DOHH2 (cell line): ENCODE measurements at regions not wholly inside any gene's neighbourhood (a gene's known extent, or its start where the extent isn't known, plus 50 kb on each side); places are given as distances from the start of the nearest gene placed in this dataset.

ENCODE experiments used
- H3F3A ChIP-seq: fragments of 200-600 bp; sonication (generic), shearing (Covaris generic); 2 replicates; pipeline ENCODE4 v1.6.0; 2016; ENCODE audit warnings: antibody characterized with exemption, mild to moderate bottlenecking; ENCODE audit not compliant: control insufficient read depth, insufficient read depth
- H3K27ac ChIP-seq: fragments of 200-600 bp; sonication (generic); 2 replicates; pipeline ENCODE4 v1.5.1; 2014; ENCODE audit warnings: low read depth, mild to moderate bottlenecking, low read length, moderate library complexity
- H3K27me3 ChIP-seq: fragments of 200-600 bp; sonication (generic); 2 replicates; pipeline ENCODE4 v1.6.1; 2014; ENCODE audit warnings: mild to moderate bottlenecking, low read length, mixed read lengths; ENCODE audit not compliant: control insufficient read depth
- H3K36me3 ChIP-seq: fragments of 200-600 bp; sonication (generic); 2 replicates; pipeline ENCODE4 v1.6.1; 2014; ENCODE audit warnings: mild to moderate bottlenecking, low read length, moderate library complexity, mixed read lengths; ENCODE audit not compliant: control insufficient read depth
- H3K4me1 ChIP-seq: fragments of 200-600 bp; sonication (generic); 2 replicates; pipeline ENCODE4 v1.6.1; 2014; ENCODE audit warnings: mild to moderate bottlenecking, low read length, mixed read lengths; ENCODE audit not compliant: control insufficient read depth
- H3K4me2 ChIP-seq: fragments of 200-600 bp; sonication (generic); 2 replicates; pipeline ENCODE4 v1.6.0; 2014; ENCODE audit warnings: mild to moderate bottlenecking, low read length, moderate library complexity
- H3K4me3 ChIP-seq: fragments of 200-600 bp; sonication (generic); 2 replicates; pipeline ENCODE4 v1.5.1; 2014; ENCODE audit warnings: mild to moderate bottlenecking, low read length, mixed read lengths
- H3K79me2 ChIP-seq: fragments of 200-600 bp; sonication (generic); 2 replicates; pipeline ENCODE4 v1.6.1; 2014; ENCODE audit warnings: mild to moderate bottlenecking, low read length, mixed read lengths; ENCODE audit not compliant: control insufficient read depth
- H3K9me2 ChIP-seq: fragments of 200-600 bp; sonication (generic); replicated peaks from 2 replicates; pipeline ENCODE4 v1.6.1; 2014; ENCODE audit warnings: mild to moderate bottlenecking, low read length, mixed read lengths; ENCODE audit not compliant: control insufficient read depth
- H3K9me3 ChIP-seq: fragments of 200-600 bp; sonication (generic); 2 replicates; pipeline ENCODE4 v1.6.1; 2014; ENCODE audit warnings: antibody characterized with exemption, low read length, mixed read lengths; ENCODE audit not compliant: control insufficient read depth, insufficient read depth
- H4K20me1 ChIP-seq: fragments of 200-600 bp; sonication (generic); 2 replicates; pipeline ENCODE4 v1.6.0; 2014; ENCODE audit warnings: low read depth, mild to moderate bottlenecking, antibody characterized with exemption, low read length, moderate library complexity; ENCODE audit not compliant: control insufficient read depth, insufficient read depth
- CTCF ChIP-seq: fragments of 200-600 bp; sonication (generic); IDR thresholded peaks from one replicate; pipeline ENCODE4 v1.5.1; 2014; ENCODE audit warnings: antibody characterized with exemption, mild to moderate bottlenecking, low read depth, low read length; ENCODE audit not compliant: poor library complexity, severe bottlenecking
- EZH2phosphoT487 ChIP-seq: fragments of 200-600 bp; sonication (generic); IDR thresholded peaks from 2 replicates; pipeline ENCODE4 v1.6.1; 2017; ENCODE audit warnings: borderline replicate concordance, mild to moderate bottlenecking, antibody characterized with exemption, low read length, moderate library complexity, mixed read lengths

- H3K4me1 ChIP-seq: no peaks in the 10 kb centered on the region
- TF ChIP-seq EZH2phosphoT487 (no peak), CTCF (no peak)
- H3F3A ChIP-seq: no peaks in the 10 kb centered on the region
- H3K4me2 ChIP-seq: no peak overlapping the region
- no peaks in the 10 kb centered on the region for H3K36me3 ChIP-seq
- H3K9me2 ChIP-seq: no peaks in the 10 kb centered on the region
- H3K27me3 ChIP-seq: no peaks in the 10 kb centered on the region
- no peaks in the 10 kb centered on the region for H3K79me2 ChIP-seq
- no peaks in the 10 kb centered on the region for H4K20me1 ChIP-seq
- no peak overlapping the region for H3K27ac ChIP-seq
- no peak overlapping the region for H3K4me3 ChIP-seq
- no peaks in the 10 kb centered on the region for H3K9me3 ChIP-seq
These were observed 85.5 kb downstream of the ADCYAP1 start for GRCh38 chr18:990197-990596.

DNA sequence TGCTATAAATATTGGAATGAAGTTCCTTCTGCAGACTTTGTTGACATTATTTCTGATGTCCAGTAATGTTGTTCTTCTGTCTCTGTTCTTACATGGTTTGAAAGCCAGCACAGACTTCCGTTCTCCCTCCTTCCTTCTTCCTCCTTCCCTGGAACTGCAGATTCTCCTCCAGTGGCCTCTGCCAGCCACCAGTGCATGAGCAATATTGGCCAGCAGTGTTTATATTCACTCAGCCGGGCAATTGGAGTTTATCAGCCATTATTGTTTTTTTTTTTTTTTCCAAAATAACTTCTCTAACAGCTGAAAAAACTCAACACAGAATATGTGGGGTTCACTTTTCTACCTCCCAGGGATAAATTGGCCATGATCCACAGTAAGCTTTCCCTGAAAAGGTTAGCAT is 86.8 kb downstream of the ADCYAP1 start:
- Histone ChIP-seq H4K20me1 (no peaks in the 10 kb centered on the region), H3K9me3 (no peaks in the 10 kb centered on the region), H3K4me1 (no peaks in the 10 kb centered on the region), H3K9me2 (no peaks in the 10 kb centered on the region), H3K4me2 (no peak overlapping the region), H3K4me3 (no peak overlapping the region), H3K27me3 (no peaks in the 10 kb centered on the region), H3K27ac (no peak overlapping the region), H3K36me3 (no peaks in the 10 kb centered on the region), H3F3A (no peaks in the 10 kb centered on the region), H3K79me2 (no peaks in the 10 kb centered on the region)
- TF ChIP-seq CTCF (no peak), EZH2phosphoT487 (no peak)

GRCh38 chr18:993560-993959 is 88.9 kb downstream of the ADCYAP1 start:
- Histone ChIP-seq H3K9me3 (no peaks in the 10 kb centered on the region), H3K9me2 (no peaks in the 10 kb centered on the region), H3K36me3 (no peaks in the 10 kb centered on the region), H3K27ac (no peak overlapping the region), H3K4me2 (no peak overlapping the region), H3K4me1 (no peaks in the 10 kb centered on the region), H4K20me1 (no peaks in the 10 kb centered on the region), H3K27me3 (no peaks in the 10 kb centered on the region), H3K79me2 (no peaks in the 10 kb centered on the region), H3K4me3 (no peak overlapping the region), H3F3A (no peaks in the 10 kb centered on the region)
- TF ChIP-seq EZH2phosphoT487: no peak
- no peak for TF ChIP-seq CTCF

DNA sequence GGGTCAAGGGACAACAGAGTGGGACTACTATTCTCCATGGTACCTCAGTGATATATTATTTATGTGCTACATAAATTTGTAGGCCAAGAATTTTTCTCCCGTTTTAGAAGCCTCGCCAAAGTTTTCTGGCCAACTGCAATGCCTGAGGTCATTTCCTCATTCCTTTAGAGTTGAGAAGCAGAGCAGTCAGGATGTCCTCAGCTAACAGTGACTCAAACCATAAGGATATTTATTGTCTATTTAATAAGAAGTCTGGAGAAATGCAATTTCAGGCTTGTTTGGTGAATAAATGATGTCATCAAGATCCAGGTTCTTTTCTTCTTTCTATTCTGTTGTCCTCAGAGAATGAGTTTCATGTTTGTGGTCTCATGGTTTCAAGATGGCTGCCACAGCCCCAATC is 91.0 kb downstream of the ADCYAP1 start:
- Histone ChIP-seq H3K4me2 (no peak overlapping the region), H3K4me3 (no peak overlapping the region), H3K4me1 (no peaks in the 10 kb centered on the region), H3K27ac (no peak overlapping the region), H3K27me3 (no peaks in the 10 kb centered on the region), H3K9me3 (no peaks in the 10 kb centered on the region), H4K20me1 (no peaks in the 10 kb centered on the region), H3K36me3 (no peaks in the 10 kb centered on the region), H3K79me2 (no peaks in the 10 kb centered on the region), H3K9me2 (no peaks in the 10 kb centered on the region), H3F3A (no peaks in the 10 kb centered on the region)
- TF ChIP-seq CTCF: no peak
- no peak for TF ChIP-seq EZH2phosphoT487
